HG02943 (cell line): ENCODE measurements at regions not wholly inside any gene's neighbourhood (a gene's known extent, or its start where the extent isn't known, plus 50 kb on each side); places are given as distances from the start of the nearest gene placed in this dataset.

Source experiments
- ATAC-seq: cut with Tn5 transposase; IDR thresholded peaks from one replicate; pipeline ENCODE4 v1.9.1; 2021; ENCODE audit warnings: mild to moderate bottlenecking, low read depth, moderate library complexity; ENCODE audit not compliant: unreplicated experiment

DNA sequence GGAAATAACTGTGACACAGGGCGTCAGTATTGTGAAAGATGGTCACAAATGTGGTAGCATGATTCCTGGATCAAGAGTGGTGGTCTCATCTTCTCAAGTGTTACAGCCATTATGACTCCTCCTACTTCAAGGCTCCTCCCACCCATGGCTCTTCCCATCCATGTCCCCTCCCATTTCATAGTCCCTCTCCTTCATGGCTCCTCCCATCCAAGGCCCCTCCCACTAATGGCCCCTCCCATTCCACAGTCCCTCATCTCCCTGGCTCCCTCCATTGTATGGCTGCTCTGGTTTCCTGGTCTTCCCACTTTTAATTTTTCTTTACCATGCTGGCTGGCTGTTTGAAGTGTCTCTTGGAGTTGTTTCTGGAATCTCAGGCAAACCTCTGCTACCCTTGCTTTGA lies 1375.2 kb upstream of the TMEM132C start:
- no peak for ATAC-seq

DNA sequence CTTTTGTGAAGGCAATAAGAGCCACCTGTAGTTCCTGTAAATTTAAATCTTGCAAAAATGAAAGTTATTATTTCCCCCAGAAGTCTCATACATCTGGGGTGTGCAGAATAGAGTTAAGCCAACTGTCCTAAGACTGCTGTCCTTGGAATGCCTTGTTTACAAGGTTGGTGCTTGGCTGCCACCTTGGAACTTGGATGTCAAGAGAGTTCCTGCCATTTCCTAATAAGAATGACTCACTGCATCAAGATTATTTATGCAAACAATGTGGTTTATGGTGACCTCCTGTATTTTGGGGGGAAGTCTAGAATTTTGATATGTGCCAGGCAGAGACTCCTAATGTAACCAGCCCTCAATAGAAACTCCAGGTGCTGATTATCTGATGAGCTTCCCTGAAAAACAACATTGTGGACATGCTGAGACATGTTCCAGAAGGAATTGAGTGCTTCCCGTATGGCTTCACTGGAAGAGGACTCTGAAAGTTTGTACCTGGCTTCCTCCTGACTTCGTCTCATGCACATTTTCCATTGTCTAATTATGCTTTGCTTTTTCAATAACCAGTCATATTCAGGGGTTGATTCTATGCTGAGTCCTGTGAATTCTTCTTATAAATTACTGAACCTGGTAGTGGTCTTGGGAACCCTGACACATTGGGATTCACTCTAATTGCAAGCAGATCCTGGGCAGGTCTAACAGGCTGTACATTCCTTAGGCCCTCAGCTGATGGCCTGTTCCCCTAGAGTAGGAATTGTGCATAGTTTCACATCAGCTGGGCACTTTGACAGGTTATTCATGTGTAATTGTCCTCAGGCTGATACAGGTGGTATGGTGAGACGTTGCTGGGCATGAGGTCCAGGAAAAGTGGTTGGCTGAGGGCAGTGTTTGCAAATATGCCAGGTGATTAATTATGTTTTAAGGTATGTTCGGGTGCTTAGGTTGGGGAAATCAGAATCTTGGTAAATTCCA lies 1370.7 kb upstream of the TMEM132C start:
- ATAC-seq: no peak

GRCh38 chr12:126897102-126897501 lies 1369.9 kb upstream of the TMEM132C start:
- ATAC-seq: no peak

- ATAC-seq: no peak
Measured at GRCh38 chr12:126897778-126898177, 1369.2 kb upstream of the TMEM132C start.

DNA sequence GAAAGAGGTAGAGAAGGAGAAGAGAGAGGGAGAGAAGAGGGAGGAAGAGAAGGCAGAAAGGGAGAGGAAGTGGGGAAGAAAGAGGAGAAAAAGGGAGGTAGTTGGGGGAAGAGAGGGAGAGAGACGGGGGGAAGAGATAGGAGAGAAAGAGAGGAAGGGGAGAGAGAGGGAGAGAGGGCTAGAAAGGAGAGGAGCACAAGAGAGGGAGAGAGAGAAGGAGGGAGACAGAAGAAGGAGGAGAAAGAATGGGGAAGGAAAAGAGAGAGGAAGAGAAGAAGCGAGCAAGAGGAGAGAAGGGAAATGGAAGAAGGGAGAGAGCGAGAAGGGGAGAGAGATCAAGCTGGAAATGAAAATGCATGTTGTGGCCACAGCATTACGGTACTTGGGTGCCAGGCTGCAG lies 1368.4 kb upstream of the TMEM132C start:
- no peak for ATAC-seq

- no peak for ATAC-seq
Measured at GRCh38 chr12:126899926-126900792, 1366.8 kb upstream of the TMEM132C start.

- no peak for ATAC-seq
Measured at GRCh38 chr12:126903027-126903876, 1363.7 kb upstream of the TMEM132C start.

DNA sequence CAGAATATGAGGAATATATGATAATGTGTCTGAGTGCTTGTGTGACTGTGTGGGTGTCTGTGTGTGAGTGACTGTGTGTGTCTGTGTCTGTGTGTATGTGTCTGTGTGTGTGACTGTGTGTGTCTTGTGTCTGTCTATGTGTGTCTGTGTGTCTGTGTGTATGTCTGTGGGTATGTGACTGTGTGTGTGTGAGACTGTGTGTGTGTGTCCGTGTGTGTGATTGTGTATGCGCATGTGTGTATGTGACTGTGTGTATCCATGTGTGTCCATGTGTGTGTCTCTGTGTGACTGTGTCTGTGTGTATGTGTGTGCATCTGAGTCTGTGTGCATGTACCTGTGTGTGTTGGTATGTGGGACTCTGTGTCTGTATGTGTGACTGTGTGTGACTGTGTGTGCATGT lies 1361.2 kb upstream of the TMEM132C start:
- no peak for ATAC-seq

- no peak for ATAC-seq
Measured at GRCh38 chr12:126907900-126908764, 1358.8 kb upstream of the TMEM132C start.

GRCh38 chr12:126908765-126909142 lies 1358.2 kb upstream of the TMEM132C start:
- ATAC-seq: no peak

DNA sequence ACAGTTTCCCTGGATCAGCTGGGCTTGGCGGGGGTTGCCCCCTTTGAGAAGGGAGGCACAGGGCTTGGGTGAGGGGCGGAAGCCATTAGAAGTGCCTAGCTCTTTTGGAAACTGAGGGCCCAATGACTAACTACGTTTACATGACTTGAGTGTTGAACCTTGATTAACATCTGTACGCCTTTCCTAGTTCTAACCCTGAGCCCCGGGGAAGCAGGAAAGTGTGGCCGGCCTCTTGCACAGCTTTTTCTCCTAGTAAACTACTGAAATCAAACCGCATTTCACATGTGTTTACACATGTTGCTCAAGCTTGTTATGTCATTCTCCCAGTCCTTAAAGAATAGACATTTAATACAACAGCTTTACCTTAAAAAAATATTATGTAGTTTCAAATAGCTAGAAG lies 1356.4 kb upstream of the TMEM132C start:
- ATAC-seq: no peak

DNA sequence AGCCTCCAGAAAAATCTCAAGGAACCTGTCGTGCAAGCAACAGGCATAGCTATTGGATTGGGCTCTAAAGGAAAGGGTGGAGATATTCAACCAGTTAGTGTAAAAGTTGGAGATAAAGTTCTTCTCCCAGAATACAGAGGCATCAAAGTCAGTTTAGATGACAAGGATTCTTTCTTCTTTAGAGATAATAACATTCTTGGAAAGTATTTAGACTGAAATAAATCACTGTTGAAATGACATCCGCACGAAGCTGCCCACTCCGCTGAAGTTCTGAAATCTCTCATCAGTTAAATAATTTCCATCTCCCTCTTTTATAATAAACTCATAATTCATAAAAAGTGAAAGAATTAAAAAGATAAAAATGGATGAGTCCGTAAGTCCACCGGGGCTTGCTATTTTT lies 1354.9 kb upstream of the TMEM132C start:
- ATAC-seq: no peak

- ATAC-seq: no peak
Measured at GRCh38 chr12:126914170-126914793, 1352.7 kb upstream of the TMEM132C start.

DNA sequence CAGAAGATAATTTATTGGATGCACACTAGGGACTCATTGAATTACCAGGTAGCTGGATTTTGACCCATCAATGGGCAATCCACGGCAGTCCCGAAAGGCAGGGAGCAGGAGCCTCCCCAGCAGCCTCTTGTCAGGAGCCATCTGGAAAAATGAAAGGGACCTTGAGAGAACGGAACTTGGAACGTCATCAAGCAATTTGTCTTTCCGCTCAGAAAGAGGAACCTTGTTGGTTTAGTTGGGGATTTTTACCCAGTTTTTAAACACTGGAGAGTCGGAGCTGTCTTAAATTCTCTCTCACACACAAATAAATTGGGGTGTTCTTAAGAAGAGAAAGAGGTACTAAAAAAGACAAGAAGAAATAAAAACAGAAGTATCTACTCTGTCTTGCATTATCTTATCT lies 1351.7 kb upstream of the TMEM132C start:
- ATAC-seq: no peak

DNA sequence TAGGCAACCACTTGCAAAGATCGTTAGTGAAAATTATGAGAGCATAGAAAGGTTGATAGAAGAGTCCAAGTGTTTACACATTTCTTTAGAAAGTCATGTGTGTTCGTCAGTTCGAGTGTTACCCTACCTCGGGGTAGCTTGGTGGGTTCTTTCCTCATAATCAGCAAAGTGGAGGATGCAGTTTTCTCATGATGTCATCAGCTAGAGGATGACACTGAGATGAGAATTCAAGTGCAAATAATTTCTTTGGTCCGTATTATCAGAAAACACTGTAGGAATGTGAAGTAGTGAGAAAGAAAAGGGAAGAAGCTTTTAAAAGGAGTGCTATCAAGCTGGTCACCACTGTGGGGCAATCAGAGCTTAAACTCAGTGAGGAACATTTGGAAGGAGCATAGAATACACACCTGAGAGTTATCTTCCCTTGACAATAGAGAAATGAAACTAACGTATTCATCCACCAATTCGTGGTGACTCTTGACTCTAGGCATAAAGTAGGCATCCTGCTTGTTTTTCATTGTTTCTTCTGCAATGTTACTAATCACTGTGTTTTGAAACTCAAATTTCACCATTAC lies 1340.9 kb upstream of the TMEM132C start:
- no peak for ATAC-seq

- ATAC-seq: no peak
Measured at GRCh38 chr12:126930234-126930633, 1336.7 kb upstream of the TMEM132C start.

DNA sequence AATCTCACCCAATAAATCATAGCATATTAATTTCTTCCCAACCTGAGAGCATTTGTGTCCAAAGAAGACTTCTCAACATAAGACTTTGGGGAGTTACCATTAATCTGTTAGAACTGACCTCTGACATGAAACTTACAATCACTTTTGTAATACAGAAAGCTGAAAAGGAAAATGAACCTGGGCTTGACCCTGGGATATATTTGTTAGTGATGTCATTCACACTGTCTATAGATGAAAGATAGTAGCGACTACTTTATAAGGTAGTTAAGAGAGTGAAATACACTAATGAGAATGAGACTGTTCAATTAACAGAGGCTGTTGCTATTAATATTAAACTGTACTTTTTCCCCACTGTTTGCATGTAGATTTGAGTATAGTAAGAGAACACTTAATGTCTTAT lies 1334.8 kb upstream of the TMEM132C start:
- ATAC-seq: no peak

DNA sequence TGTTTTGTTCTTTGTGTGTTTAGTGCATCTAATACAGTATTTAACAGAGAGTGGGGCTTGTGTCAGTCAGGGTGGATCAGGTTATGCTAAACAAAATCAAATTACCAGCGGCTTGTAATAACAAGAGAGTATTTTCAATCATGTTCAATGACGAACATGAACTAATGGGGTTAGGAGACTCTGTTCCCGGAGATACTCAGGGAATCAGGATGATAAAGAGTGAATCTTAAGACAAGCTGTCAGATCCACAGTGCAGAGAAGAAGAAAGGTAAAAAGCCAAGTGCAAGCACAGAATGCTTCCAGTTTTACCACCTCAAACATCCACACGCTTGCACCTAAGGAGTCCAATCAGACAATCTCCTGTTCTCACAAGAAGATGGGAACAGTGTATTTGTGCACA lies 1331.5 kb upstream of the TMEM132C start:
- ATAC-seq: no peak
